ENCODE measurements at regions not wholly inside any gene's neighbourhood (a gene's known extent, or its start where the extent isn't known, plus 50 kb on each side); places are given as distances from the start of the nearest gene placed in this dataset.
"Not testable (repeated sequence)": the region's sequence is repeated elsewhere in the genome, so short reads cannot be mapped to it uniquely, and the experiment has no call there.

DNA sequence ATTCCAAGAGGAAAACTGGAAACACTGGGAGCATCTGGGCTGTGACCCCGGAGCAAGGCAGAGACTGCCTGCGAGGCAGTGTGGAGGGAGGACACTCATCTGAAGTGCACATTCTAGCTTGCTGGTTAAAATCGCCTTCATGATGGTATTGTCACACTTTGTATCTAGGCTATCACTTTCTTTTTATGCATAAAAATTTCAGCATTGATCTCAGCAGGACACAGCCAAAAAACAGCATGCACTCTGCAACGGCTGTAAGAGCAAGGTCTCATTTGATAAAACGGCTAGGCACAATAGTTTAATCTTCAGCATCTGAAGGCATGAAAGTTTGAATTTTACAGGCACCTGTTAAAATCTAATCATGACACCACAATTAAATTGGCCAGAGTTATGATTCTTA, 110.8 kb upstream of the IRX1 start:
- no peak for DNase-seq (ENCODE audit: low read depth)

DNA sequence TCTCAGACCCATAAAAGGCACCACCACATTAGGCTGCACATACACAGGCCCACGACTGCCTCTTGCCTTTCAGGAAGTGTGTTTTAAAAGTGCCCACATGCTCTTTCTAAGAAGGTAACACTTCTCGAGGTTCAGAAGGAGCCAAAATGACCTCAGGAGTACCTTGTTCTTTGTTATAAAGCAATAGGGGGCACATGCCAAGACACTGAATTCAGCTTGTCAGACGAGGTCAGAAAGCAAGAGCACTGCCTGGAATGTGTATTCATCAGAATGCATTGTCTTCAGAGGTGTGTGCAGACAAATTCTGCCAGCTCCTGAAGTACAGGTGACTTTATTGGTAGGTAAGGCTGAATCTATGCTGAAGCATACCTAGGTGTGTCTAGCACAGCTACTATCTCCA, 114.5 kb upstream of the IRX1 start:
- no peak for DNase-seq (ENCODE audit: low read depth)

DNA sequence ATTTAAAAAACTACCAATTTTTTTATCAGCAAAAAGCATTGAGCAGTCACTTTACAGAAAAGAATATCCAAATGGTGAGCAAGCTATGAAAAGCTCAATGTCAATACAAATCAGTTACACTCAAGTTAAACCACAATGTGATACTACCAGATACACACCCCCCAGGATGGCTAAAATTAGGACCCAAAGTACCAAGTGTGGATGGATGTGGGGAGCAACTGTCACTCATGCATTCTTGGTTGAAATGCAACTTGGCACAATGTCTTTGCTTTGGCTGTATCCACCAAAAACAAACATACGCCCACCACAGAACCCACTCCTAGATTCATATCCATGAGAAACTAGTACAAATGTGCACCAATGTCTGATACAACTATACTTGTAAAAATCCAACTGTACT, 120.0 kb upstream of the IRX1 start:
- DNase-seq (ENCODE audit: low read depth) = no peak

DNA sequence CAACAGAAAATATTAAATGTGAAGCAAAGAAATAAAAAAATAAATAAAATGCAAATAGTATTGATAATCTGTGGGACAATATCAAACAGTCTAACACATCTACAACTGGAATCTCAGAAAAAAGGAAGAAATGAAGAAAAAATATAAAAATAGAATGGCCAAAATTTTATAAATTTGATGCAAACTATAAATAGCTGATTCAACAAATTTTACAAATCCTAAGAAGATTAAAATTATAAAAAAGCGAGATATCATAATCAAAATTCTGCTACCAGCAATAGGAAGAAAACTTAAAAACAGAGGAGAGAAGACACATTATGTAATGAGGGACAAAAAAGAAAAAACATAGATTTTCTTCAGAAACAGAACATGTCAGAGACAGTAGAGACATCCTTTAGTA, 129.2 kb upstream of the IRX1 start:
- DNase-seq (ENCODE audit: low read depth) = no peak

DNA sequence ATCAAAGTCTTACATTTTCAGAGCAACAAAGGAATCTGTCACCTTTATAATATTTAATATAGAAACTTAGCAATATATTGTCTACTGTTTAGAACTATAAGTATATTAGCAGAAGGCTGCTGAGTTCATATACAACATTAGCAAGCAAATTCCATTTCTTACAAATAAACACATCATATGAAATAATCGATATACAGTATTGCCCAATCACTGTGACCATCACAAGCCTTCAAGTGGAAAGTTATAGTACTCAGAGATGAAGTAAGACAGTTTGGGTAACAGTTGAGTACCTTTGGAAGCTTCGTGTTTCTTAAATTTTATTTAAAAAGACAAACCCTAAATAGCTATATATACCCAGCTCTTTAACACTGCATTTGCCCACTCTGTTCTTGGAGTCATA, 135.2 kb upstream of the IRX1 start:
- no peak for DNase-seq (ENCODE audit: low read depth)

DNA sequence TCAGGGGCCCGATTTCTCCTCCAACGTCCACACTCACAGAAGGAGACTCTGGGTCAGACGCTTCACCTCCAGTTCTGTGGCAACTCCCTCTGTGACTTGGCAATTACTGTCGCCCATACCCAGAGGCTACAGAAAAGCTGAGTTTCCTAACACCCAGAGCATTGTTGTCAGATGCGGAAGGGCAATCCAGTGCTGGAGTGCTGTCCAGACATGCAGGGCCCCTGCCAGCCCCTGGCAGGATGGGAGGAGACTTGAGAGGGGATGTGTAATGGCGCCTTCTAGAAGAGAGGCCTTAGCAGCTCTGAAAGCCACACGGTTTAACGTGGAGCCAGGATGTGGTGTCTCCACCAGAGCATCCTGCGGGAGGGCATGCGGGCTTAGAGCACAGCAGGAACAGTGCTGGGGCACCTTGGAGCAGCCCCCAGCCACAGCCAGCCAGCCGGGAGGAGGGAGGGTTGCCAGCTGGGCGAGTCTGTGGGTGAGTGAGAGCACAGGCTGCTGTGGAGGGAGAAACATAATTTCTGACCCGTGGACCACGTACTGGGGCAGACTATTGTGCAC, 139.4 kb upstream of the IRX1 start:
- no peak for DNase-seq (ENCODE audit: low read depth)

DNA sequence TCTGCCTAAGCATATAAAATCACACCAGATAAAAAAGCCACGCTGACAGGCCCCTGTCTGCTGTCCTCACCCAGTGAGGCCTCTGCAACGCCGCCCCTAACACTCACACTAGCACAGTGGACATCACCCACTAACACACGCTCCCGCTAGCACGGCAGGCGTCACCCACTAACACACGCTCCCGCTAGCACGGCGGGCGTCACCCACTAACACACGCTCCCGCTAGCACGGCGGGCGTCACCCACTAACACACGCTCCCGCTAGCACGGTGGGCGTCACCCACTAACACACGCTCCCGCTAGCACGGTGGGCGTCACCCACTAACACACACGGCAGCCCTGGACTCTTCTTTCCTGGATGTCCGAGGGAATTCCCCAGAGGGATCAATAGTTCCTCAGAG, 141.6 kb upstream of the IRX1 start:
- DNase-seq (ENCODE audit: low read depth) = not testable (repeated sequence)

DNA sequence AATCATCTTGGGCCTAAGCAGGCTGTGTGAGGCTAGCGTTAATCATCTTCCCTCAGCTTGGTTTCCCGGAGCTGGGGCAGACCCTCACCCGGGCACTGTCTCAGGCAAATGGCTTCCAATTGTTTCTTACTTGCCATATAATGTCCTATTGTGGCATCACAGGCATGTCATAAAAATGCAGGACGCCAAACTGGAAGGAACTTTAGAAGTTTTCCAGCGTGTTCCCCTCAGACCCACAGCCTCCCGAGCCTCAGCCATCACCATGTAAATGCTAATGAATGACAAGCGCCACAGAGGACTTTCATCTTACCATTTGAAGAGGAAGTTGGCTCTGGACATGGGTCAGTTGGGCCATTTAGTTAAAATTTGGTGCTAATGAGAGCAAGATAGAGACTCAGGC, 143.0 kb upstream of the IRX1 start:
- DNase-seq (ENCODE audit: low read depth) = no peak

DNA sequence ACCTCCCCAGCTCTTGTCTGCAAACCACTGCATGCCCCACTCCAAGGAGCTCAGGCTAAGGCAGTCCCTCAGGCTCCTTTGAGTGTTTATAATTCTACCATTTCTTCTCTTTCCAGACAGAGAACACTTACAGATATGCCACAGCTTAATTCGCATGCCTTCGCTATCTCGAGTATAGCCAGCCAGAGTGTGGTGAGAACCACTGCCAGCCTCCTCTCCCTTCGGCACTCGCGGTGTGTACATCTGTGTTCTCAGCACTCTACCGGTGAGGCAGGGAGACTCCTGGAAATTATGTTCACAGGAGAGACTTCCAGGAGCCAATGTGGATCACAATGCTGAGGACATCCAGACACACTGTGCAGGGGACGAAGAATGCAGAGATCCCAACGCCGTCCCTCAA, 143.7 kb upstream of the IRX1 start:
- no peak for DNase-seq (ENCODE audit: low read depth)

DNA sequence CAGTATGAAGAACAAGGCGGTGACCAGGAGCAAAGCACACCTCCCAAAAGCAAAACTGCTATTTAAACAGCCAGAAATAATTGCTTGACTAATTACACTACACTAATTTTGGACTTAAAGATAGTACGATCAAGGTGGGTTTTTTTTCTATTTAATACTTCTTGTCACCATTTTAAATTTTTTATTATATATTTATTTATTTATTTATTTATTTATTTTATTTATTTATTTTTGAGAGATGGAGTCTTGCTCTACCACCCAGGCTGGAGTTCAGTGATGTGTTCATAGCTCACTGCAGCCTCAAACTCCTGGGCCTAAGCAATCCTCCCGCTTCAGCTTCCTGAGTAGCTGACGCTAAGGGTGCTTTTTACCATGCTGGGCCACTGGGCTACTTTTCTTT, 146.2 kb upstream of the IRX1 start:
- DNase-seq (ENCODE audit: low read depth) = no peak

DNA sequence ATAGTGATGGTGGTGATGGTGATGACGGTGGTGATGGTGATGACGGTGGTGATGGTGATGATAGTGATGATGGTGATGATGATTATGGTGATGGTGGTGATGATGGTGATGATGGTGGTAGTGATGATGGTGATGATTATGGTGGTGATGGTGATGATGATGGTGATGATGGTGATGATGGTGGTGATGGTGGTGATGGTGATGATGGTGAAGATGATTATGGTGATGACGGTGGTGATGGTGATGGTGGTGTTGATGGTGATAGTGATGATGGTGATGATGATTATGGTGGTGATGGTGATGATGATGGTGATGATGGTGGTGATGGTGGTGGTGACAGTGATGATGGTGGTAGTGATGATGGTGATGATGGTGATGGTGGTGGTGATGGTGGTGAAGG, 149.2 kb upstream of the IRX1 start:
- no peak for DNase-seq (ENCODE audit: low read depth)

DNA sequence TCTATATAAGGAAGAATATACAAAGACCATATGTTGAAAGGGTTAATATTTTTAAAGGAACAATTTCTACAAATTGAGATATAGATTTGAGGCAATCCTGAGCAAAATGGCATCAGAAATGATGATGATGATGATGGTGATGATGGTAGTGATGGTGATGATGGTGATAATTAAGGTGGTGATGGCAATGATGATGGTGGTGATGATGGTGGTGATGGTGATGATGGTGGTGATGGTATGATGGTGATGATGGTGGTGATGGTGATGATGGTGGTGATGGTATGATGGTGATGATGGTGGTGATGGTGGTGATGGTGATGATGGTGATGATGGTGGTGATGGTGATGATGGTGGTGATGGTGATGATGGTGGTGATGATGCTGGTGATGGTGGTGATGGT, 150.1 kb upstream of the IRX1 start:
- not testable (repeated sequence) for DNase-seq (ENCODE audit: low read depth)

DNA sequence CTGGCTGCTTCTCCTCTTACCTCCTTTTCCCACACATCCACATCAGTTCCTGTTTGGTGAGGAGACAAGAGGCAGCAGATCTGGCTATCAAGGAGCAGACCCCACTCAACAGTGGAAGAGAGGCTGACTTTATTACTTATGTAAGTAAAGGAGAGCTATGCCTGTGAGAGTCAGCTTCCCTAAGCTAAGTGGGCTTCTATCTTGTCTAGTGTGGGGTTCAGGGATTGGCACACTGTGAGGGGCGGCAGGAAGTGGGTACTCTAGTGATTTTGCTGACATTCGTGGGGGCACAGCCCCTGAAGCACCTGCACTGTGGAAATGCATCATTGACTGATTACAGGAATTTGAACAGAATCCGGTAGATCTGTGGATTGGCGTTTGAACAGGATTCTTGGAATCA, 163.5 kb upstream of the IRX1 start:
- no peak for DNase-seq (ENCODE audit: low read depth)

DNA sequence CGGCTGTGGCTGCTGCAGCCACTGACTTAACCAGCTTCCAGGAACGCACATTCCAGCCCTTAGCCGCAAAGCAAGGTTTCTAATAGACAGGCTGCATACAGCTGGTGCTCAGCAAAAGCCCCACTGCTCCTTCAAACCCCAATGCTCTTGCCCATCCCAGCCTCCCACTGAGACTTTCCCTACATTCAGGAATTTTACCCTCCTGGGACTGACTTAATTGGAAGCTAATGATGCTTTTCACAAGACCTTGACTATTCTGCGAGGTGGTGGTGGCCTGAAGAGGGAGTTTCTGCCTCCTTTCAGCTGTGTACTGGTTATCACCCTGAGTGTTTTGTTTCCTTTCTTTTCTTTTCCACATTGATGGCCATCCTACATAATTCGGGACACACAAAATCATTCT, 164.9 kb upstream of the IRX1 start:
- no peak for DNase-seq (ENCODE audit: low read depth)

DNA sequence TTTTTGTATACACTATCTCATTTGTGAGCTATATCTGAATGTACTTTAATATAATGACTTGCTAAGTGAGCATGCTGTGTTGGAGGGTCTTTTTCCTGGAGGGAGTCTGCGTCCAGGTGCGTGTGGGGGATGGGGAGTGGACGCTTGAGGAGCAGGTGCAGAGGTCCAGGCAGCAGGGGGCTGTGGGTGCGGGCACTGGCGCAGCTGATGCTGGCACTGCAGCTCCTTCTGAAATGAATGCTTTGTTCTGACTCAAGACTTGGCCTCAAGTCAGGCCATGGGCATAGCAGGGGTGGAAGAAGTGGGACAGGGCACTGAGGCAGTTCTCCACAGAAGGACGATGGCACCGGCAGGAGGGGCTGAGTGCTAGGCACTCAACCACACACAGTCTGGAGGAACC, 165.7 kb upstream of the IRX1 start:
- no peak for DNase-seq (ENCODE audit: low read depth)

DNA sequence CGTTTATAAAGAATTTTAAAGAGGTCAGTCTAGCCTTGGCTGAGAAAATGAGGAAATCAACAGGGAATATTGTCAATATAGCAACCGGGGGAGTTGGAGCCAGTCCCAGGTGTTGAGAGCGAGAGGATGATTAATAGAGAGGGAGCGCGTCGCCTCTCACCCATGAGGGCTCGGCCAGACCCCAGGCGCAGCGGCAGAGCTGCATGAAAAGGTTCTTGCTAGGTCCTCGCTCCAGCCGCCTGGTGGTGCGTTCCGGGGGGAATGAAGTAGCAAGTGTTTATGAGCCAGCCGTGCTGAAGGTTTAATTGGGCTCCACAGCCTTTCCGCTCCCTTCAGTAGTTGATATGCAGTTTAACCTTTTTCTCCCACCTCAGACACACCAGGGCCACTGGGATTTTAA, 167.3 kb upstream of the IRX1 start:
- no peak for DNase-seq (ENCODE audit: low read depth)

DNA sequence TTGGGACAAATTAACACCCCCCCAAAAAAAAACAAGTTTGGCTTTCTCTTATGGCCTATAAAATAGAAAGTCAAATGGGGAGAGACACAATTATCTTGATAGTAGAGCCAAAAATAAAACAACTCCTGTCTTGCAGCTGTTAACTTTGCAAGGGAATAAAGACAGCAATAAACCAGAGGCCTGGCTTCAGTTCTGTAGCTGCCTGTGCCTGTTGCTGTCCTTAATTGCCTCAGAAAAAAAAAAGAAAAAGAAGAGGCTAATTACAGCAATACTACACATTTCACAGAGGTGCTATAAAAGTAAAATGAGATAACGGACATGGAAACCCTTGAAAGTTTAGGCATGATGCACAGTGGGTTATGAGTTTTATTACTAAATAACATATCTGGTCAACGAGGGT, 170.7 kb upstream of the IRX1 start:
- DNase-seq (ENCODE audit: low read depth) = no peak

DNA sequence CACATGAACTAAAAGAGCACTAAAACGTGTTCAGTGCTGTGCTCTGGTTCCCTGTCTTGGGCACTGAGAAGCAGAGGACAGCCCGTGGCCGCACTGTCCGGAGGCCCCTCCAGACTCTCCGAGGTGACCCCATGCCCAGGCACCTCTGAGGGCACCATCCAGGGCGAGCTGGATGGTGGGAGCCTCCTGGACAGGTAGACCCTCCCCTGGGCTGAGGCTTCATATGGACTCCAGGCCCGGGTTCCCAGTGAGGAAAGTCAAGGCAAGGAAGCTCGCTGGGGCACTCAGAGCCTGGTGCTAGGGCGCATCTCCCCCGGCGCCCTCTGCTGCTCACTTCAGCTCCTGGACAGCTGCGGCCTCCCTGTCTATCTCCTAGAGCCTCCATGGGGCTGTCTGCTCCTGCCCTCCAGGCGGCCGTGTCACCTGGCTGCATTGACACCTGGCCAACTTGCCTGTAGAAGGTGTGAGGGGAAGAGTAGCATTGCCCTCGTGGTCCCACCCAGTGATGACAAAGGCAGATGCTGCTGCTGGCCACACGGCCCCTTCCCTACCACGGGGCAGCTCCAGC, 178.2 kb upstream of the IRX1 start:
- DNase-seq (ENCODE audit: low read depth) = no peak

DNA sequence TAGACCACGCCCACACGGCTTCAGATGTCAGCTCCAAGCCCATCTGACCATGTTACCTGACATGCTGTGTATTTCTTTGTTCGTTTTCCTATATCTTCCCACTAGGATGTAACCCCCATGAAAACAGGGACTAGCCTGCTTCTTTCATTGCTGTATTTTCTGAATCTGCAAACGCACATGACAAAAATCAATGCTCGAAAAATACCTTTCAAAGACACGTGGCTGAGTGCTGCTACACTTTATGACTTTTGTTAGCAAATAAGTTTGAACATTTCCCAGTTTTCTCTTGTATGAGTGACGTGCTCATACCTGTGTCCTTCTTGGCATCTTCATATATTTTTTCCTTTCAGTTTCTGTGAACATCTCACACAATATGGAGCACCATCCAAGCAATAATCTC, 181.3 kb upstream of the IRX1 start:
- DNase-seq (ENCODE audit: low read depth) = no peak

DNA sequence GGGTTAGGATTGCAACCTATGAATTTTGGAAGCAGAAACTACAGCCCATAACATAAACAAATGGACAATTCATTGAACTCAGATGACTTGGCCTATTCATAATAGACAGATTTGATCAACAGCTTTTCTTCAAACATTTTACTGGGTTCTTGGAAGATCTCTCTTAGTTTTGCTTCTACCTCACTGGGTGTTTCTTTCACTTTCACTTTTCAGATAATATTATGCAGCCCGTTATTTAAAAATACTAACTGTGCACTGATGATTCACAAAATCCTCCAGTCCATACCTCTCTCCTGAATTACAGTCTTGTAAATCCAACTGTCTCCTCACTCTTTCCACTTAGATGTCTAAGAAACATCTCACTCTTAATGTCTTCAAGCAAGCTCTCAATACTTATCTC, 183.5 kb upstream of the IRX1 start:
- no peak for DNase-seq (ENCODE audit: low read depth)

DNA sequence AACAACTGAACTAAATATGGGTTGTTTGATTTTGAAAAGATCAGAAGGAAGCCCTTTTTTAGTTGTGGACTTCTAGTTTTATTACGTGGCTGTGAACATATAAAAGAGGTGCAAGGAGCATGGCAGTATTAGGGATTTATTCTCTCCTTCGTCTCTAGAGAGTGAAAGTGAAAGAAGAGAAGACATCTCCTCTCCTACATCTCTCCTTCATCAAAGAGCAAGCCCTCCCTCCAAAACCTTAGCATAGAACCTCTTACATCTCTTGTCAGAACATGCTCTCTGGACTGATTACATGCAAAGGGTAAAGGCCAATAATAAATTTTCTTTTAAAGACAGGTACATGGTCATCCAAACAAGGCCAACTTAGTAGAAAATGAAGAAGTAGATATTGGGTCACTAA, 184.3 kb upstream of the IRX1 start:
- no peak for DNase-seq (ENCODE audit: low read depth)

DNA sequence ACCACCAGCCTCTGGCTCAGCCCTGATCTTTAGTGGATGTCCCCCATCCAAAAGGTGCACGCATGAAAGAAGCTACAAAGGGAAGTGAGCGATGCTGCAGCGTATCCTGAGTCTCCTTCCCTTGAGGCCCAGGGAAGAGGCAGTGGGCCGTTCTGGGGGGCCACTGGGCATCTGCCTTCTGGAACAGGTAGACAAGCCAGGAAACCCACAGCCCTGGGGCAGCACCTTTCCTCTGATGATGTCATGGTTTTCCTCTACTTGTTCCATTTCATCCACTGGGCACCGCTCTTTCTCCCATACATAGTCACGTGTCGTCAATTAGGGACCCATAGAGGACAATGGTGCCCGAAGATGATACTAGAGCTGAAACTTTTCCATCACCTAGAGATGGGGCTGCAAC, 194.0 kb upstream of the IRX1 start:
- no peak for DNase-seq (ENCODE audit: low read depth)

DNA sequence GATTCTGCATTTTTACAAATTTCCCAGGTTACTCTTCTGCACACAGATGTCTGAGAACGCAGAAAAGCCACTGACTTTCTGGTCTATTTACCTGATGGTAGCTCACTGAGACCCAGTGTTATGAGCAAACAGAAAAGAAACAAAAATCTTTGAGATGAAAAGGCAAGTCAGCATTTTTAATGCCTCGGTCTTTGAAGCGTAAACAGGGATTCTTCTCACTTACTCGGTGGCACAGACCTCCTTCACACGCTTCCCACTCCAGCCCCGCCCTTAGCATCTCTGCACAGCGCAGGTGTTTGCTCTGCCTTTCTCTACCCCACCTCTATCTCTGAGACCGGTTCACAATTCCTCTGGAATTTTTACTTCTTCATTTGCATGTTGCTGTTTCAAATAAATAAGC, 195.0 kb upstream of the IRX1 start:
- no peak for DNase-seq (ENCODE audit: low read depth)

DNA sequence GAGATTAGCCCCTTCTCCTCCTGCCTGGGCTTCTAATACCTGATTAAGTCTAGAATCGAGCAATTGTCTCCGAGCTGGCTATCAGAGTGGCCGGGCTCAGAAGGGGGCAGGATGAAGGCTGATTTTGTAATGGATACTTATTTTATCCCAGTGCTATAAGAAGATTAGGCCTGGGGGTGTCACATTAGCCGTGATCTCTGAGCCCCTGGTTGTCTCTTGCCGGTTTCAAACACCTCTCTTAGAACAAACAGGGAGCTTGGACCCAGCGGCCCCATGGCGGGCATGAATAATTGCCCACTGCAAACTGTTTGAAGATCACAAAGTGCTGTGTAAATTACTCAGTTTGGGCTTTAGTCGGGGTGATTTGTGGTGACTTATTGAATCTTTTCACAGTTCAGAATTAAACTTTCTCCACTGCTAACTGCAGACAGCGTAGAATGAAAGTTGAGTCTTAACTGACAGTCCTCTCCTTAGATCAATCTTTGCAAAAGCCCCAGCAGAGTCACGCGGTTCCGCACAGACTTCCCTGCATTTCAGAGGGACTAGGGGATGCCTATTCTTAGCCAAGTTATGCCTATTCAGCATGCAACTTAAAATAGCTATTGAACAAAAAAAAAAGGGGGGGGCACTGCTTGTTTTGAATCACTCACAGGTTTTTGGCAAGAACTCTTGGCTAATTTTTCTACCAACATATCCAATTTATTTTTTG, 200.6 kb upstream of the IRX1 start:
- DNase-seq (ENCODE audit: low read depth) = no peak
